ENCODE measurements at regions not wholly inside any gene's neighbourhood (a gene's known extent, or its start where the extent isn't known, plus 50 kb on each side); places are given as distances from the start of the nearest gene placed in this dataset.
"Not testable (repeated sequence)": the region's sequence is repeated elsewhere in the genome, so short reads cannot be mapped to it uniquely, and the experiment has no call there.

DNA sequence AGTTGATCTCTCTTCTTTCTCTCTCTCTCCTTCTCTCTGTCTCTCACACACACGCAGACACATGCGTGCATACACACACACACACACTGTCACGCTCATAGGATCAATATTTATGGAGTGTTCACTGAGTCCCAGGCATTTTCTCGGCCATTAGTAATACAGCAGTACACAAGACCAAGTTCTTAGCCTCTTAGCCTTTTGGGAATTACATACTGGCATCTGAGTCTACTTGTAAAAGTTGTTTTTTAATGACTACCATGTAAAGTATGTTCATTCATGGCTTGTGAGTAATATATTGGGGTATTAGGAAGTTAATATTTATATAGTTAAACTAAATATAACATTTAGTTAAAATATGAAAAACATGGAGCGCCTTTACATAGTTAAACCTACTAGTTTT is 2406.1 kb upstream of the PCDH20 start:
- not testable (repeated sequence) for H3K4me3 ChIP-seq (ENCODE audit: low read length); DNase-seq (ENCODE audit: low read depth, low spot score)

DNA sequence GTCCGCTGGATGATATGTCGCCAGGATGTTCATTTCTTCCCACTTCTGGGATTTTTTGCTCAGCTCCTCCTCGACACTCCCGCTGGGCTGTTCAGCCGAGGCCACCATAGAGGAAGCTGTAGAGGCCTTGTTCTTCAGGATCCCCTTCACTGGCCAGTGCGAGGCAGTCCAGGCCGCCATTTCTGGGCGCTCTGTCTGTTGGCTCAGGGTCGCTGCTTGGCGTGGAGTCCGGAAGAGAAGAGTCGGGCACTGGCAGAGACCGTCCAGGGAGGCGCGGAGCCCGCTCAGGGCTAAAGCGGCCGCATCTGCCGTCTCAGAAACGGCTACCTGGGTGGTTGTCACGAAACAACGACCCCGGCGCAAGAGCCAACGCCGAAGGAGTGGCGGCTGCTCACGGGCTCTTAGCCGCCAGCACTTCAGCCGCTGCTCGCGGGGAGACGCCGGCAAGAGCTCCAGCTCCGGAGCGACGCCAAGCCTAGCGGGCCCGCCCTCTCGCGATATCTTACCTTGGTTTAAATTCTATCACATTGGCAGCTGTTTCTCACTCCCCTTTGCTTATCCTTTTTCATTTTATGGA is 2395.9 kb upstream of the PCDH20 start:
- DNase-seq (ENCODE audit: low read depth, low spot score); H3K4me3 ChIP-seq (ENCODE audit: low read length): not testable (repeated sequence)

- not testable (repeated sequence) for DNase-seq (ENCODE audit: low read depth, low spot score); H3K4me3 ChIP-seq (ENCODE audit: low read length)
Observed at GRCh38 chr13:63791134-63791533, 2375.5 kb upstream of the PCDH20 start.

- H3K4me3 ChIP-seq (ENCODE audit: low read length), result no peak overlapping the region
- DNase-seq (ENCODE audit: low read depth, low spot score), result no peak
Observed at GRCh38 chr13:63774133-63774532, 2358.5 kb upstream of the PCDH20 start.

GRCh38 chr13:63773476-63773875 is 2357.8 kb upstream of the PCDH20 start:
- H3K4me3 ChIP-seq (ENCODE audit: low read length), result no peak overlapping the region
- no peak for DNase-seq (ENCODE audit: low read depth, low spot score)

- DNase-seq (ENCODE audit: low read depth, low spot score); H3K4me3 ChIP-seq (ENCODE audit: low read length): not testable (repeated sequence)
Observed at GRCh38 chr13:63757683-63758082, 2342.0 kb upstream of the PCDH20 start.

- not testable (repeated sequence) for DNase-seq (ENCODE audit: low read depth, low spot score); H3K4me3 ChIP-seq (ENCODE audit: low read length)
Observed at GRCh38 chr13:63749857-63750256, 2334.2 kb upstream of the PCDH20 start.

GRCh38 chr13:63741814-63742101 is 2326.1 kb upstream of the PCDH20 start:
- H3K4me3 ChIP-seq (ENCODE audit: low read length); DNase-seq (ENCODE audit: low read depth, low spot score): not testable (repeated sequence)

DNA sequence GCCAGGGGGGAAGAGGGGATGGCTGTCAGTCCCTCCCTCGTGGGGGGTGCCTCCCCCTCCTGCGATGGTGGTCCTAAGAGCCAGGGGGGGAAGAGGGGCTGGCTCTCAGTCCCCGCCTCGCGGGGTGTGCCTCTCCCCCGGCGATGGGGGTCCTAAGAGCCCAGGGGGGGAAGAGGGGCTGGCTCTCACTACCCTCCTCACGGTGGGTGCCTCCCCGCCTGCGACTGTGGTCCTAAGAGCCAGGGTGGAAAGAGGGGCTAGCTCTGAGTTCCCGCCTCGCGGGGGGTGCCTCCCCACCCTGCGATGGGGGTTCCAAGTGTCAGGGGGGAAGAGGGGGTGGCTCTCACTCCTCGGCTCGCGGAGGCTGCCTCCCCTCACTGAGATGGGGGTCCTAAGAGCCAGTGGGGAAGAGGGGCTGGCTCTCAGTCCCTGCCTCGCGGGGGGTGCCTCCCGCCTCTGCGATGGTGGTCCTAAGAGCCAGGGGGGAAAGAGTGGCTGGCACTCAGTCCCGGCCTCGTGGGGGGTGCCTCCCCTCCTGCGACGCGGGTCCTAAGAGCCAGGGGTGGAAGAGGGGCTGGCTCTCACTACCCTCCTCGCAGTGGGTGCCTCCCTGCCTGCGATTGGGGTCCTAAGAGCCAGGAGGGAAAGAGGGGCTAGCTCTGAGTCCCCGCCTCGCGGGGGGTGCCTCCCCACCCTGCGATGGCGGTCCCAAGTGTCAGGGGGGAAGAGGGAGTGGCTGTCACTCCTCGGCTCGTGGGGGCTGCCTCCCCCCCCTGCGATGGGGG is 2325.6 kb upstream of the PCDH20 start:
- H3K4me3 ChIP-seq (ENCODE audit: low read length), result no peak overlapping the region
- no peak for DNase-seq (ENCODE audit: low read depth, low spot score)

DNA sequence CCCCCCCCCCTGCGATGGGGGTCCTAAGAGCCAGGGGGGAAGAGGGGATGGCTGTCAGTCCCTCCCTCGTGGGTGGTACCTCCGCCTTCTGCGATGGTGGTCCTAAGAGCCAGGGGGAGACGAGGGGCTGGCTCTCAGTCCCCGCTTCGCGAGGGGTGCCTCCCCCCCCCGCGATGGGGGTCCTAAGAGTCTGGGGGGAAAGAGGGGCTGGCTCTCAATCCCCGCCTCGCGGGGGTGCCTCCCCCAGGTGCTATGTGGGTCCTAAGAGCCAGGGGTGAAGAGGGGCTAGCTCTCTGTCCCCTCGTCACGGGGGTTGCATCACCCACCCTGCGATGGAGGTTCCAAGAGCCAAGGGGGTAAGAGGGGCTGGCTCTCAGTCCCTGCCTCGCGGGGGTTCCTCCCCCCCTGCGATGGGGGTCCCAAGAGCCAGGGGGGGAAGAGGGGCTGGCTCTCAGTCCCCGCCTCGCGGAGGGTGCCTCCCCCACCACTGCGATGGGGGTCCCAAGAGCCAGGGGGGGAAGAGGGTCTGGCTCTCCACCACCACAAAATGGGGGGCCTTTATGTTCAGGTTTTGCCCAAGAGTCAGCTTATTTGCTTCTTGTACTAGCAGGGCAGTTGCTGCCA is 2323.6 kb upstream of the PCDH20 start:
- DNase-seq (ENCODE audit: low read depth, low spot score); H3K4me3 ChIP-seq (ENCODE audit: low read length): not testable (repeated sequence)

GRCh38 chr13:63737418-63737817 is 2321.8 kb upstream of the PCDH20 start:
- DNase-seq (ENCODE audit: low read depth, low spot score), result no peak
- H3K4me3 ChIP-seq (ENCODE audit: low read length), result no peak overlapping the region

- no peak for DNase-seq (ENCODE audit: low read depth, low spot score)
- no peak overlapping the region for H3K4me3 ChIP-seq (ENCODE audit: low read length)
Observed at GRCh38 chr13:63731896-63732295, 2316.2 kb upstream of the PCDH20 start.

DNA sequence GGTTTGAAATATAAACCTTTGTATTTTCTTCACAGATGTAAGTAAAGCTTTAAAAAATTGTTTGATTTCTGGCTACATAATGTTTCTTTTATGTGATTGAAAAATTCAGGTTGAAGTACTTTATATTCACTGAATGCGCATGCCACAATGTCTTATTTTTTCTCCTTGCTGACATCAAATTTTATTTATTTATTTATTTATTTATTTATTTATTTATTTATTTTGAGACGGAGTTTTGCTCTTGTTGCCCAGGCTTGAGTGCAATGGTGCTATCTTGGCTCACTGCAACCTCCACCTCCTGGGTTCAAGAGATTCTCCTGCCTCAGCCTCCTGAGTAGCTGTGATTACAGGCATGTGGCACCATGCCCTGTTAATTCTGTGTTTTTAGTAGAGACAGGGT is 2296.5 kb upstream of the PCDH20 start:
- H3K4me3 ChIP-seq (ENCODE audit: low read length); DNase-seq (ENCODE audit: low read depth, low spot score): not testable (repeated sequence)

GRCh38 chr13:63706751-63707150 is 2291.1 kb upstream of the PCDH20 start:
- H3K4me3 ChIP-seq (ENCODE audit: low read length), result no peak overlapping the region
- DNase-seq (ENCODE audit: low read depth, low spot score), result no peak

GRCh38 chr13:63704521-63704920 is 2288.9 kb upstream of the PCDH20 start:
- DNase-seq (ENCODE audit: low read depth, low spot score), result no peak
- H3K4me3 ChIP-seq (ENCODE audit: low read length), result no peak overlapping the region

DNA sequence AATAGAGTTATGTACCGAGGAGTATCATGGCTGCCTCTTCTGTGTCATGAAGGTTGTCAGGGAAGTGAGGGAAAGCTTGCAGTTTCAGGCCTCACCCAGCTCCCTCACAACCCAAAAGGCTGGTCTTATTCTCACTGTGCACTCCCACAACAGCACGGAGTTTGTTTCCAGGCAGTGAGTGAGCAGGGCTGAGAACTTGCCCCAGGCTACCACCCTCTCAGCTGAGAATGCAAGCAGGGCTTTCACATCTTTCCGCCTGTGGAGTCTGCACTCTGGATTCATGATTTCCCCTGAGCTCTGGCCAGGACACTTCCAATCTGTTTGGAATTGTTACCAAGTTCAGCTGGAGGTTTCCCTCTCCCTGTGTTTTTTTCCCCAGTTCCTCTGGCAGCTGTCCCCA is 2284.7 kb upstream of the PCDH20 start:
- no peak for DNase-seq (ENCODE audit: low read depth, low spot score)

GRCh38 chr13:63699948-63700347 is 2284.3 kb upstream of the PCDH20 start:
- no peak for DNase-seq (ENCODE audit: low read depth, low spot score)
- H3K4me3 ChIP-seq (ENCODE audit: low read length), result no peak overlapping the region

More for the DNA sequence above, 2284.7 kb upstream of the PCDH20 start:
- no peak overlapping the region for H3K4me3 ChIP-seq (ENCODE audit: low read length)

- no peak overlapping the region for H3K4me3 ChIP-seq (ENCODE audit: low read length)
- DNase-seq (ENCODE audit: low read depth, low spot score), result no peak
Observed at GRCh38 chr13:63696055-63696454, 2280.4 kb upstream of the PCDH20 start.

DNA sequence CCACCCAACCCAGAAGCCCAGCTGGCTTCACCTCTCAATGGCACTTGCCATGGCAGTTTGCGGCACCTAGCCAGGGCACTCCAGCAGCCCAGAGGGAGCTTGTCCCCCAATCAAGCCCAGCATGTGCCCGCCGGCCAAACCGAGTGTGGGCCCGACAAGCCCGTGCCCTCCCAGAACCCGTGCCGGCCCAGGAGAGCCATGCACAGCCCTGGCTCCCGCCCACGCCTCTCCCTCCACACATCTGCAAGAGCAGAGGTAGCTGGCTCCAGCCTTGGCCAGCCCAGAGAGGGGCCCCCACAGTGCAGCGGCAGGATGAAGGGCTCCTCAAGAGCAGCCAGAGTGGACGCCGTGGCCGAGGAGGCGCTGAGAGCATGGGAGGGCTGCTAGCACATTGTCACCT is 2278.0 kb upstream of the PCDH20 start:
- DNase-seq (ENCODE audit: low read depth, low spot score), result no peak
- no peak overlapping the region for H3K4me3 ChIP-seq (ENCODE audit: low read length)

DNA sequence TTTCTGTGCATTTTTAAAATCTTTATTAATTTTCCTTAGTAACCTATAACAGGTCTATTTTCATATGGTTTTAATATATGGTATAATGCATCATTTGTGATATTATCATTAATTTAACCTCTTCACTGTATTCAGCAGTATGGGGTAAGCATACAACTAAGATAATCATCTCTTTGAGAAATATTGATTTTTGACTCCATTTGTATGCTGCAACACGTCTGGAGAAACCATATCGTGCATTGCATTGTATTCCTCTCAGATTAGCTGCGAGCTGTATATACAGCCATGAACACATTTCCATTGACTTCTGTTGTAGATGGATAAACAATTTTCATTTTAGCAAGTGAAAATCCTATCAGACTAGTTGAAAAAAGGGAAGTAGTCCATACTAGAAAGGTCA is 2275.8 kb upstream of the PCDH20 start:
- DNase-seq (ENCODE audit: low read depth, low spot score), result no peak
- H3K4me3 ChIP-seq (ENCODE audit: low read length), result no peak overlapping the region

- no peak for DNase-seq (ENCODE audit: low read depth, low spot score)
- no peak overlapping the region for H3K4me3 ChIP-seq (ENCODE audit: low read length)
Observed at GRCh38 chr13:63690672-63691071, 2275.0 kb upstream of the PCDH20 start.

Measured in Jurkat, Clone E6-1 (cell line).